Endodermal cell (in vitro differentiated cells): ENCODE measurements at regions not wholly inside any gene's neighbourhood (a gene's known extent, or its start where the extent isn't known, plus 50 kb on each side); places are given as distances from the start of the nearest gene placed in this dataset.

Experiments used
- DNase-seq: peaks from one replicate; pipeline ENCODE4 v3.0.0-alpha.2; 2017
- H3K27ac ChIP-seq: 2 replicates; pipeline ENCODE4 v1.5.1; 2013; ENCODE audit warnings: mild to moderate bottlenecking, low read depth, low read length, moderate library complexity
- H3K27me3 ChIP-seq: 2 replicates; pipeline ENCODE4 v1.6.1; 2013; ENCODE audit warnings: mild to moderate bottlenecking, low read length, moderate library complexity; ENCODE audit not compliant: insufficient read depth, control insufficient read depth, poor library complexity, severe bottlenecking
- H3K36me3 ChIP-seq: 2 replicates; pipeline ENCODE4 v1.7.0; 2013; ENCODE audit warnings: mild to moderate bottlenecking, low read length, moderate library complexity; ENCODE audit not compliant: control insufficient read depth, insufficient read depth
- H3K4me1 ChIP-seq: one replicate; pipeline ENCODE4 v1.7.0; 2013; ENCODE audit warnings: low read length; ENCODE audit not compliant: control insufficient read depth, insufficient read depth
- H3K4me3 ChIP-seq: 2 replicates; pipeline ENCODE4 v1.5.1; 2013; ENCODE audit warnings: mild to moderate bottlenecking, low read length, moderate library complexity
- H3K9ac ChIP-seq: 2 replicates; pipeline ENCODE4 v1.6.1; 2013; ENCODE audit warnings: mild to moderate bottlenecking, low read length, moderate library complexity; ENCODE audit not compliant: poor library complexity, severe bottlenecking; ENCODE audit errors: extremely low read depth
- H3K9me3 ChIP-seq: 2 replicates; pipeline ENCODE4 v1.6.1; 2013; ENCODE audit warnings: mild to moderate bottlenecking, low read length, moderate library complexity; ENCODE audit not compliant: control insufficient read depth
- H3K27ac Mint-ChIP-seq: 2 replicates; pipeline ENCODE4 v1.8.0; 2020; ENCODE audit warnings: mixed read lengths
- H3K27me3 Mint-ChIP-seq: 2 replicates; pipeline ENCODE4 v1.8.0; 2021; ENCODE audit warnings: mild to moderate bottlenecking, mixed read lengths; ENCODE audit not compliant: insufficient read depth
- H3K36me3 Mint-ChIP-seq: 2 replicates; pipeline ENCODE4 v1.8.0; 2020; ENCODE audit warnings: low read depth, mixed read lengths
- H3K4me1 Mint-ChIP-seq: 2 replicates; pipeline ENCODE4 v1.8.0; 2020; ENCODE audit warnings: mixed read lengths
- H3K4me3 Mint-ChIP-seq: 2 replicates; pipeline ENCODE4 v1.8.0; 2020; ENCODE audit warnings: mild to moderate bottlenecking, moderate library complexity, mixed read lengths
- H3K9me3 Mint-ChIP-seq: 2 replicates; pipeline ENCODE4 v1.8.0; 2020; ENCODE audit warnings: mild to moderate bottlenecking, mixed read lengths
- CTCF ChIP-seq: fragments of 200-600 bp; sonication (generic); conservative IDR thresholded peaks from 2 replicates; pipeline ENCODE4 v1.5.0; 2021; ENCODE audit warnings: antibody characterized with exemption, mild to moderate bottlenecking
- WGBS, 2 experiments: methylation state at CpG; one replicate each; pipeline versions ENCODE4 v1.1.5 to v1.1.7; 2013; ENCODE audit warnings: missing lambda C conversion rate in 2 of 2, mixed read lengths in 1 of 2; ENCODE audit not compliant: insufficient coverage in 1 of 2, insufficient read length in 1 of 2; 5-methylcytosine and 5-hydroxymethylcytosine counted together

- Mint-ChIP-seq H3K4me3 (no peak overlapping the region), H3K27ac (no peak overlapping the region), H3K27me3 (no peaks in the 10 kb centered on the region), H3K36me3 (no peaks in the 10 kb centered on the region), H3K9me3 (no peaks in the 10 kb centered on the region), H3K4me1 (peaks cover 7% of the 10 kb centered on the region)
- Histone ChIP-seq H3K36me3 (no peaks in the 10 kb centered on the region), H3K27me3 (no peaks in the 10 kb centered on the region), H3K4me1 (no peaks in the 10 kb centered on the region), H3K27ac (no peak overlapping the region), H3K4me3 (no peak overlapping the region), H3K9me3 (no peaks in the 10 kb centered on the region), H3K9ac (no peak overlapping the region)
- 67% methylated on average over 1 of the region's 1 CpG; no CpG with 5 or more reads in 1 of the 2 experiments for whole genome bisulfite sequencing, 2 experiments
- no peak for TF ChIP-seq CTCF
- DNase-seq: no peak
These were observed 1179.7 kb downstream of the DSC3 start for GRCh38 chr18:29862824-29863223.

GRCh38 chr18:29855637-29856036, 1186.9 kb downstream of the DSC3 start:
- no peak overlapping the region for H3K4me3 Mint-ChIP-seq
- 90% methylated on average over 1 of the region's 1 CpG; no CpG with 5 or more reads in 1 of the 2 experiments for WGBS, 2 experiments
- Histone ChIP-seq H3K4me3 (no peak overlapping the region), H3K27ac (no peak overlapping the region), H3K27me3 (no peaks in the 10 kb centered on the region), H3K4me1 (peaks cover 3% of the 10 kb centered on the region), H3K9me3 (no peaks in the 10 kb centered on the region), H3K9ac (no peak overlapping the region), H3K36me3 (no peaks in the 10 kb centered on the region)
- no peak overlapping the region for H3K27ac Mint-ChIP-seq
- H3K9me3 Mint-ChIP-seq: no peaks in the 10 kb centered on the region
- H3K27me3 Mint-ChIP-seq: no peaks in the 10 kb centered on the region
- H3K4me1 Mint-ChIP-seq: peaks cover 2% of the 10 kb centered on the region
- H3K36me3 Mint-ChIP-seq: no peaks in the 10 kb centered on the region
- TF ChIP-seq CTCF: no peak
- DNase-seq: no peak

DNA sequence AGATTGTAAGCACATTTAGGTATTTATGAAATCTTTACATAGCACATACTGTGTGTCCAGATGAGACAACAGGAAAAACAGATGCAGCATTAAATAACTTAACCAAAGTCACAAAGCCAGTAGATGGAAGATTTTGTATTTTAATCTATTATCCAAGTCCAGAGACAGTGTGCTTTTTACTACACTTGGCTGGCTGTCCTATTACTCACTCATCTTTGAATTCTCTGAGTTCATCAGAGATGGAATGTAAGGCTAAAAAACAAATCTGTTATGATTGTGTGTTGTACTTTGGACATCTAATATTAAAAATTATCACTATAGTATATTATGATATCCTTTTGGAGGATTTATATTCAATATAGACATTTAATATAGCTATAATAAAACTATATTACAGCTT, 1189.4 kb downstream of the DSC3 start:
- Mint-ChIP-seq H3K4me1 (peaks cover 2% of the 10 kb centered on the region), H3K9me3 (no peaks in the 10 kb centered on the region), H3K27ac (no peak overlapping the region), H3K4me3 (no peak overlapping the region), H3K27me3 (no peaks in the 10 kb centered on the region), H3K36me3 (no peaks in the 10 kb centered on the region)
- no peak for DNase-seq
- Histone ChIP-seq H3K36me3 (no peaks in the 10 kb centered on the region), H3K4me3 (no peak overlapping the region), H3K4me1 (peaks cover 3% of the 10 kb centered on the region), H3K9me3 (no peaks in the 10 kb centered on the region), H3K9ac (no peak overlapping the region), H3K27ac (no peak overlapping the region), H3K27me3 (no peaks in the 10 kb centered on the region)
- no peak for TF ChIP-seq CTCF
